GM12878 (cell line): ENCODE measurements at regions not wholly inside any gene's neighbourhood (a gene's known extent, or its start where the extent isn't known, plus 50 kb on each side); places are given as distances from the start of the nearest gene placed in this dataset.

ENCODE experiments used
- ATAC-seq: fragments of 200-7000 bp; cut with Tn5 transposase; 3 replicates; pipeline ENCODE4 v1.9.1; 2020; ENCODE audit warnings: mild to moderate bottlenecking, moderate library complexity
- BruUV-seq: library from RNA; stranded (reverse); fragments of 400-500 nt; replicated peaks from 2 replicates; lab custom pipeline; 2021; lab: Mats Ljungman, UMichigan
- CTCF ChIA-PET: fragments of 300-600 bp; sonication (Branson Sonifier 250); formaldehyde crosslinking; extraction: SDS; loops from one replicate; lab custom pipeline; 2021; ENCODE audit warnings: inconsistent platforms; lab: Yijun Ruan, JAX
- POLR2A ChIA-PET: fragments of 350-600 bp; formaldehyde crosslinking; extraction: SDS; loops from one replicate; lab custom pipeline; 2021; ENCODE audit warnings: inconsistent platforms; lab: Charles Lee
- RAD21 ChIA-PET: fragments of 300-600 bp; sonication (Branson Sonifier 250); formaldehyde crosslinking; loops from one replicate; lab custom pipeline; 2023; ENCODE audit warnings: antibody characterized with exemption; ENCODE audit not compliant: unreplicated experiment; lab: Charles Lee
- SMC1A ChIA-PET: fragments of 300-600 bp; sonication (Branson Sonifier 250); formaldehyde crosslinking; loops from one replicate; lab custom pipeline; 2023; ENCODE audit not compliant: unreplicated experiment, uncharacterized antibody; lab: Charles Lee
- DNase-seq: peaks from one replicate; pipeline ENCODE4 v3.0.0-alpha.2; 2011; ENCODE audit warnings: low read depth, low spot score
- FAIRE-seq: peaks from 3 replicates; lab custom pipeline; 2011; peaks lifted over from hg19 to GRCh38; lab: Jason Lieb, UNC
- H2AFZ ChIP-seq: 2 replicates; pipeline ENCODE4 v1.6.0; 2011; ENCODE audit warnings: low read depth, low read length, control low read depth; ENCODE audit not compliant: control insufficient read depth
- H3K27ac ChIP-seq: 2 replicates; pipeline ENCODE4 v1.5.1; 2011; ENCODE audit warnings: control low read depth; ENCODE audit not compliant: control insufficient read depth, insufficient read depth
- H3K27me3 ChIP-seq, 2 experiments: replicated peaks in 1 of 2; 2 replicates each; pipeline versions ENCODE4 v1.6.0 to v1.6.1; 2011; ENCODE audit warnings: low read length in 1 of 2; ENCODE audit not compliant: control insufficient read depth in 2 of 2, insufficient read depth in 2 of 2
- H3K36me3 ChIP-seq, 2 experiments: 2 replicates each; pipeline ENCODE4 v1.5.1; 2011; ENCODE audit warnings: low read length in 1 of 2; ENCODE audit not compliant: control insufficient read depth in 2 of 2, insufficient read depth in 2 of 2
- H3K4me1 ChIP-seq: 2 replicates; pipeline ENCODE4 v1.6.1; 2011; ENCODE audit warnings: mild to moderate bottlenecking, low read length, moderate library complexity, mixed read lengths; ENCODE audit not compliant: control insufficient read depth, insufficient read depth
- H3K4me2 ChIP-seq: 2 replicates; pipeline ENCODE4 v1.6.0; 2011; ENCODE audit warnings: control low read depth; ENCODE audit not compliant: control insufficient read depth, insufficient read depth
- H3K4me3 ChIP-seq: fragments of 200-600 bp; sonication (generic); 2 replicates; pipeline ENCODE4 v1.5.1; 2016
- H3K79me2 ChIP-seq: 2 replicates; pipeline ENCODE4 v1.6.0; 2011; ENCODE audit warnings: low read length; ENCODE audit not compliant: control insufficient read depth, insufficient read depth
- H3K9ac ChIP-seq: 2 replicates; pipeline ENCODE4 v1.8.0; 2011; ENCODE audit warnings: low read length, control low read depth, mixed read lengths; ENCODE audit not compliant: control insufficient read depth, insufficient read depth
- H3K9me3 ChIP-seq: replicated peaks from 3 replicates; pipeline ENCODE4 v1.5.1; 2011; ENCODE audit warnings: mild to moderate bottlenecking, low read length; ENCODE audit not compliant: control insufficient read depth, insufficient read depth
- H4K20me1 ChIP-seq: 2 replicates; pipeline ENCODE4 v1.6.0; 2011; ENCODE audit not compliant: control insufficient read depth, insufficient read depth
- ASH2L ChIP-seq: fragments of 300-600, 200-600 bp; sonication (generic); IDR thresholded peaks from 2 replicates; pipeline ENCODE4 v1.6.1; 2017; ENCODE audit warnings: low read depth, mild to moderate bottlenecking, borderline replicate concordance
- CHD4 ChIP-seq: fragments of 200-600 bp; sonication (generic); IDR thresholded peaks from 2 replicates; pipeline ENCODE4 v1.6.1; 2016; ENCODE audit warnings: mild to moderate bottlenecking
- CTCF ChIP-seq, 3 experiments: IDR thresholded peaks in 2 of 3; conservative IDR thresholded peaks in 1 of 3; 2 replicates each; pipeline ENCODE4 v1.5.1; 2011; ENCODE audit warnings: low read depth in 3 of 3, low read length in 3 of 3, mild to moderate bottlenecking in 3 of 3, control low read depth in 2 of 3, moderate library complexity in 2 of 3, inconsistent platforms in 1 of 3, mixed read lengths in 1 of 3; ENCODE audit not compliant: control insufficient read depth in 2 of 3, insufficient read depth in 1 of 3; ENCODE audit errors: extremely low read depth in 1 of 3
- CUX1 ChIP-seq: IDR thresholded peaks from 2 replicates; pipeline ENCODE4 v1.6.1; 2012; ENCODE audit warnings: improper control_type of control experiment, low read depth, low read length; ENCODE audit not compliant: insufficient replicate concordance
- IKZF2 ChIP-seq, 2 experiments: fragments of 450-650 bp; IDR thresholded peaks; 2 replicates each; pipeline ENCODE4 v1.6.1; 2017; ENCODE audit warnings: mild to moderate bottlenecking in 2 of 2, moderate library complexity in 2 of 2
- MAX ChIP-seq: IDR thresholded peaks from 2 replicates; pipeline ENCODE4 v1.6.1; 2012; ENCODE audit warnings: low read depth, low read length, improper control_type of control experiment
- MLLT1 ChIP-seq: fragments of 450-650 bp; IDR thresholded peaks from 2 replicates; pipeline ENCODE4 v1.6.1; 2016; ENCODE audit warnings: mild to moderate bottlenecking
- RBBP5 ChIP-seq: fragments of 200-600 bp; sonication (generic); conservative IDR thresholded peaks from 2 replicates; pipeline ENCODE4 v1.6.1; 2016
- RELB ChIP-seq: fragments of 450-650 bp; IDR thresholded peaks from 2 replicates; pipeline ENCODE4 v1.6.1; 2017; ENCODE audit warnings: low read depth, mild to moderate bottlenecking, moderate library complexity
- YBX1 ChIP-seq: fragments of 450-650 bp; IDR thresholded peaks from 2 replicates; pipeline ENCODE4 v1.6.1; 2016; ENCODE audit warnings: antibody characterized with exemption
- ZNF24 ChIP-seq: fragments of 450-650 bp; IDR thresholded peaks from 2 replicates; pipeline ENCODE4 v1.6.1; 2017; ENCODE audit warnings: antibody characterized with exemption, mild to moderate bottlenecking
- ZNF384 ChIP-seq: IDR thresholded peaks from 2 replicates; pipeline ENCODE4 v1.6.1; 2012; ENCODE audit warnings: low read depth, mild to moderate bottlenecking, low read length, improper control_type of control experiment, borderline replicate concordance
- in situ Hi-C: fragments of 300-500 bp; cut with MboI; formaldehyde crosslinking; loops from 9 replicates; pipeline ENCODE4 v1.14.3; 2018; ENCODE audit warnings: mixed read lengths
- intact Hi-C: fragments of 100-400 bp; cut with micrococcal nuclease; formaldehyde crosslinking; loops from one replicate; pipeline ENCODE4 v1.14.2; 2022; ENCODE audit not compliant: unreplicated experiment

GRCh38 chr4:10856271-10856782 is 171.8 kb upstream of the CLNK start:
- no peak overlapping the region for H3K27ac ChIP-seq
- ATAC-seq (no peak), FAIRE-seq (no peak), DNase-seq (no peak)
- no TSS peak for BruUV-seq
- H3K9me3 ChIP-seq = peaks cover 2% of the 10 kb centered on the region; the same call in 1 of the 3 replicates
- intact Hi-C loops (no loop called here), in situ Hi-C loops (no loop called here)
- SMC1A ChIA-PET = interaction anchor here (0.8 to 1.8 kb wide), 3 partner anchors 17 to 274 kb away, joined by 3 to 4 read pairs (median 3); no protein-coding TSS in a partner anchor
- H3K4me2 ChIP-seq = no peak overlapping the region
- no peak for TF ChIP-seq CHD4
- no peak for TF ChIP-seq ZNF384
- TF ChIP-seq RBBP5 = no peak
- no peak for TF ChIP-seq RELB
- TF ChIP-seq CUX1 = no peak
- TF ChIP-seq MAX = no peak
- TF ChIP-seq ASH2L = no peak
- no peak for TF ChIP-seq YBX1
- TF ChIP-seq ZNF24 = no peak
- no peak for TF ChIP-seq IKZF2 (IDR thresholded peaks at IDR 0.05)
- TF ChIP-seq CTCF (IDR thresholded peaks at IDR 0.05 in 2 of 3, conservative IDR thresholded peaks at IDR 0.05 in 1 of 3; ENCODE audit: control insufficient read depth in 2 of 3, extremely low read depth in 1 of 3, insufficient read depth in 1 of 3, low read depth in 3 of 3, low read length in 3 of 3) = no peak
- no peak for TF ChIP-seq MLLT1
- no peaks in the 10 kb centered on the region for H4K20me1 ChIP-seq
- no peaks in the 10 kb centered on the region for H3K36me3 ChIP-seq
- no peaks in the 10 kb centered on the region for H3K4me1 ChIP-seq
- H3K4me3 ChIP-seq = no peak overlapping the region
- CTCF ChIA-PET = interaction anchor here (0.7 to 1.2 kb wide), 3 partner anchors 33 to 233 kb away, joined by 3 read pairs; no protein-coding TSS in a partner anchor
- H3K79me2 ChIP-seq = no peaks in the 10 kb centered on the region
- no peak overlapping the region for H3K9ac ChIP-seq
- no peak overlapping the region for H2AFZ ChIP-seq
- POLR2A ChIA-PET = no interaction called here
- RAD21 ChIA-PET = no interaction called here
- no peaks in the 10 kb centered on the region for H3K27me3 ChIP-seq
